ENCODE measurements at regions not wholly inside any gene's neighbourhood (a gene's known extent, or its start where the extent isn't known, plus 50 kb on each side); places are given as distances from the start of the nearest gene placed in this dataset.

GRCh38 chr16:13392341-13392740 is 490.9 kb downstream of the SHISA9 start:
- Histone ChIP-seq H3K79me2 (ENCODE audit: low read length) (no peaks in the 10 kb centered on the region), H3K4me1 (ENCODE audit: low read length) (peaks cover 25% of the 10 kb centered on the region), H3K4me2 (ENCODE audit: low read depth, low read length, poor library complexity, severe bottlenecking) (no peak overlapping the region), H3K27me3 (ENCODE audit: low read length) (no peaks in the 10 kb centered on the region), H3K36me3 (ENCODE audit: insufficient read depth, low read length) (no peaks in the 10 kb centered on the region), H4K20me1 (ENCODE audit: insufficient read depth, low read depth, low read length) (no peaks in the 10 kb centered on the region), H3K9ac (ENCODE audit: low read length) (no peak overlapping the region), H2AFZ (ENCODE audit: low read length) (no peak overlapping the region), H3K4me3 (ENCODE audit: low read length) (no peak overlapping the region), H3K9me2 (replicated peaks; ENCODE audit: insufficient read depth, low read length) (no peaks in the 10 kb centered on the region), H3K27ac (ENCODE audit: low read length) (no peak overlapping the region), H3K9me3 (ENCODE audit: low read length) (no peaks in the 10 kb centered on the region; the same call in 1 of the 2 replicates)
- DNase-seq = no peak

- no peak overlapping the region for H3K4me2 ChIP-seq (ENCODE audit: low read depth, low read length, poor library complexity, severe bottlenecking)
- no peak overlapping the region for H3K4me3 ChIP-seq (ENCODE audit: low read length)
- no peaks in the 10 kb centered on the region; the same call in 1 of the 2 replicates for H3K9me3 ChIP-seq (ENCODE audit: low read length)
- no peak overlapping the region for H3K27ac ChIP-seq (ENCODE audit: low read length)
- no peaks in the 10 kb centered on the region for H3K27me3 ChIP-seq (ENCODE audit: low read length)
- no peak overlapping the region for H3K9ac ChIP-seq (ENCODE audit: low read length)
- H3K36me3 ChIP-seq (ENCODE audit: insufficient read depth, low read length) = no peaks in the 10 kb centered on the region
- no peak for DNase-seq
- no peaks in the 10 kb centered on the region for H4K20me1 ChIP-seq (ENCODE audit: insufficient read depth, low read depth, low read length)
- no peak overlapping the region for H2AFZ ChIP-seq (ENCODE audit: low read length)
- no peaks in the 10 kb centered on the region for H3K79me2 ChIP-seq (ENCODE audit: low read length)
- H3K9me2 ChIP-seq (replicated peaks; ENCODE audit: insufficient read depth, low read length) = no peaks in the 10 kb centered on the region
- H3K4me1 ChIP-seq (ENCODE audit: low read length) = peaks cover 25% of the 10 kb centered on the region
Observed at GRCh38 chr16:13393816-13394215, 492.4 kb downstream of the SHISA9 start.

- Histone ChIP-seq H3K36me3 (ENCODE audit: insufficient read depth, low read length) (no peaks in the 10 kb centered on the region), H3K27me3 (ENCODE audit: low read length) (no peaks in the 10 kb centered on the region), H4K20me1 (ENCODE audit: insufficient read depth, low read depth, low read length) (no peaks in the 10 kb centered on the region), H3K9me2 (replicated peaks; ENCODE audit: insufficient read depth, low read length) (no peaks in the 10 kb centered on the region; the same call in 1 of the 2 replicates), H3K9me3 (ENCODE audit: low read length) (no peaks in the 10 kb centered on the region), H3K4me2 (ENCODE audit: low read depth, low read length, poor library complexity, severe bottlenecking) (no peak overlapping the region), H3K79me2 (ENCODE audit: low read length) (no peaks in the 10 kb centered on the region), H3K4me3 (ENCODE audit: low read length) (no peak overlapping the region), H3K27ac (ENCODE audit: low read length) (no peak overlapping the region), H3K9ac (ENCODE audit: low read length) (no peak overlapping the region), H2AFZ (ENCODE audit: low read length) (no peak overlapping the region), H3K4me1 (ENCODE audit: low read length) (peaks cover 21% of the 10 kb centered on the region)
- no peak for DNase-seq
Observed at GRCh38 chr16:13394488-13394887, 493.1 kb downstream of the SHISA9 start.

- Histone ChIP-seq H3K9ac (ENCODE audit: low read length) (no peak overlapping the region), H3K4me2 (ENCODE audit: low read depth, low read length, poor library complexity, severe bottlenecking) (no peak overlapping the region), H3K4me3 (ENCODE audit: low read length) (no peak overlapping the region), H3K9me3 (ENCODE audit: low read length) (no peaks in the 10 kb centered on the region), H3K27ac (ENCODE audit: low read length) (no peak overlapping the region), H3K9me2 (replicated peaks; ENCODE audit: insufficient read depth, low read length) (no peaks in the 10 kb centered on the region; the same call in 1 of the 2 replicates), H4K20me1 (ENCODE audit: insufficient read depth, low read depth, low read length) (no peaks in the 10 kb centered on the region), H3K36me3 (ENCODE audit: insufficient read depth, low read length) (no peaks in the 10 kb centered on the region), H3K4me1 (ENCODE audit: low read length) (no peaks in the 10 kb centered on the region), H3K27me3 (ENCODE audit: low read length) (no peaks in the 10 kb centered on the region), H3K79me2 (ENCODE audit: low read length) (no peaks in the 10 kb centered on the region), H2AFZ (ENCODE audit: low read length) (no peak overlapping the region)
- no peak for DNase-seq
Observed at GRCh38 chr16:13397126-13397525, 495.7 kb downstream of the SHISA9 start.

GRCh38 chr16:13401641-13402040 is 500.2 kb downstream of the SHISA9 start:
- Histone ChIP-seq H2AFZ (ENCODE audit: low read length) (no peak overlapping the region), H3K4me2 (ENCODE audit: low read depth, low read length, poor library complexity, severe bottlenecking) (no peak overlapping the region), H3K27me3 (ENCODE audit: low read length) (no peaks in the 10 kb centered on the region), H3K9me3 (ENCODE audit: low read length) (no peaks in the 10 kb centered on the region), H3K27ac (ENCODE audit: low read length) (no peak overlapping the region), H4K20me1 (ENCODE audit: insufficient read depth, low read depth, low read length) (no peaks in the 10 kb centered on the region), H3K4me3 (ENCODE audit: low read length) (no peak overlapping the region), H3K36me3 (ENCODE audit: insufficient read depth, low read length) (no peaks in the 10 kb centered on the region), H3K9ac (ENCODE audit: low read length) (no peak overlapping the region), H3K9me2 (replicated peaks; ENCODE audit: insufficient read depth, low read length) (no peaks in the 10 kb centered on the region; the same call in 1 of the 2 replicates), H3K4me1 (ENCODE audit: low read length) (no peaks in the 10 kb centered on the region), H3K79me2 (ENCODE audit: low read length) (no peaks in the 10 kb centered on the region)
- DNase-seq = no peak

- no peaks in the 10 kb centered on the region for H4K20me1 ChIP-seq (ENCODE audit: insufficient read depth, low read depth, low read length)
- H3K27ac ChIP-seq (ENCODE audit: low read length) = no peak overlapping the region
- no peak for DNase-seq
- no peaks in the 10 kb centered on the region for H3K79me2 ChIP-seq (ENCODE audit: low read length)
- H3K9me2 ChIP-seq (replicated peaks; ENCODE audit: insufficient read depth, low read length) = no peaks in the 10 kb centered on the region; the same call in 1 of the 2 replicates
- H3K9me3 ChIP-seq (ENCODE audit: low read length) = no peaks in the 10 kb centered on the region
- no peaks in the 10 kb centered on the region for H3K36me3 ChIP-seq (ENCODE audit: insufficient read depth, low read length)
- no peaks in the 10 kb centered on the region for H3K27me3 ChIP-seq (ENCODE audit: low read length)
- no peak overlapping the region for H3K9ac ChIP-seq (ENCODE audit: low read length)
- H3K4me2 ChIP-seq (ENCODE audit: low read depth, low read length, poor library complexity, severe bottlenecking) = no peak overlapping the region
- no peak overlapping the region for H2AFZ ChIP-seq (ENCODE audit: low read length)
- no peak overlapping the region for H3K4me3 ChIP-seq (ENCODE audit: low read length)
- no peaks in the 10 kb centered on the region for H3K4me1 ChIP-seq (ENCODE audit: low read length)
Observed at GRCh38 chr16:13402601-13403000, 501.2 kb downstream of the SHISA9 start.

- H3K4me1 ChIP-seq (ENCODE audit: low read length) = no peaks in the 10 kb centered on the region
- no peaks in the 10 kb centered on the region for H4K20me1 ChIP-seq (ENCODE audit: insufficient read depth, low read depth, low read length)
- no peak overlapping the region for H3K27ac ChIP-seq (ENCODE audit: low read length)
- no peaks in the 10 kb centered on the region for H3K27me3 ChIP-seq (ENCODE audit: low read length)
- no peaks in the 10 kb centered on the region; the same call in 1 of the 2 replicates for H3K9me2 ChIP-seq (replicated peaks; ENCODE audit: insufficient read depth, low read length)
- no peaks in the 10 kb centered on the region for H3K36me3 ChIP-seq (ENCODE audit: insufficient read depth, low read length)
- no peaks in the 10 kb centered on the region for H3K9me3 ChIP-seq (ENCODE audit: low read length)
- H3K9ac ChIP-seq (ENCODE audit: low read length) = no peak overlapping the region
- no peak overlapping the region for H2AFZ ChIP-seq (ENCODE audit: low read length)
- no peak overlapping the region for H3K4me2 ChIP-seq (ENCODE audit: low read depth, low read length, poor library complexity, severe bottlenecking)
- H3K79me2 ChIP-seq (ENCODE audit: low read length) = no peaks in the 10 kb centered on the region
- no peak for DNase-seq
- H3K4me3 ChIP-seq (ENCODE audit: low read length) = no peak overlapping the region
Observed at GRCh38 chr16:13403326-13403725, 501.9 kb downstream of the SHISA9 start.

- DNase-seq = no peak
- no peaks in the 10 kb centered on the region for H3K9me2 ChIP-seq (replicated peaks; ENCODE audit: insufficient read depth, low read length)
- H4K20me1 ChIP-seq (ENCODE audit: insufficient read depth, low read depth, low read length) = no peaks in the 10 kb centered on the region
- H3K36me3 ChIP-seq (ENCODE audit: insufficient read depth, low read length) = no peaks in the 10 kb centered on the region
- H3K4me3 ChIP-seq (ENCODE audit: low read length) = no peak overlapping the region
- no peak overlapping the region for H3K27ac ChIP-seq (ENCODE audit: low read length)
- H3K9ac ChIP-seq (ENCODE audit: low read length) = no peak overlapping the region
- no peak overlapping the region for H2AFZ ChIP-seq (ENCODE audit: low read length)
- H3K4me1 ChIP-seq (ENCODE audit: low read length) = no peaks in the 10 kb centered on the region
- no peaks in the 10 kb centered on the region for H3K79me2 ChIP-seq (ENCODE audit: low read length)
- no peaks in the 10 kb centered on the region for H3K9me3 ChIP-seq (ENCODE audit: low read length)
- H3K4me2 ChIP-seq (ENCODE audit: low read depth, low read length, poor library complexity, severe bottlenecking) = no peak overlapping the region
- no peaks in the 10 kb centered on the region for H3K27me3 ChIP-seq (ENCODE audit: low read length)
Observed at GRCh38 chr16:13414154-13414553, 505.8 kb upstream of the ERCC4 start.

GRCh38 chr16:13419589-13419988 is 500.4 kb upstream of the ERCC4 start:
- Histone ChIP-seq H3K9me3 (ENCODE audit: low read length) (no peaks in the 10 kb centered on the region), H3K27me3 (ENCODE audit: low read length) (no peaks in the 10 kb centered on the region), H3K36me3 (ENCODE audit: insufficient read depth, low read length) (no peaks in the 10 kb centered on the region), H3K4me1 (ENCODE audit: low read length) (no peaks in the 10 kb centered on the region), H3K27ac (ENCODE audit: low read length) (no peak overlapping the region), H4K20me1 (ENCODE audit: insufficient read depth, low read depth, low read length) (no peaks in the 10 kb centered on the region), H3K4me2 (ENCODE audit: low read depth, low read length, poor library complexity, severe bottlenecking) (no peak overlapping the region), H2AFZ (ENCODE audit: low read length) (no peak overlapping the region), H3K9ac (ENCODE audit: low read length) (no peak overlapping the region), H3K79me2 (ENCODE audit: low read length) (no peaks in the 10 kb centered on the region), H3K9me2 (replicated peaks; ENCODE audit: insufficient read depth, low read length) (no peaks in the 10 kb centered on the region), H3K4me3 (ENCODE audit: low read length) (no peak overlapping the region)
- DNase-seq = no peak
